ENCODE measurements at regions not wholly inside any gene's neighbourhood (a gene's known extent, or its start where the extent isn't known, plus 50 kb on each side); places are given as distances from the start of the nearest gene placed in this dataset.

DNA sequence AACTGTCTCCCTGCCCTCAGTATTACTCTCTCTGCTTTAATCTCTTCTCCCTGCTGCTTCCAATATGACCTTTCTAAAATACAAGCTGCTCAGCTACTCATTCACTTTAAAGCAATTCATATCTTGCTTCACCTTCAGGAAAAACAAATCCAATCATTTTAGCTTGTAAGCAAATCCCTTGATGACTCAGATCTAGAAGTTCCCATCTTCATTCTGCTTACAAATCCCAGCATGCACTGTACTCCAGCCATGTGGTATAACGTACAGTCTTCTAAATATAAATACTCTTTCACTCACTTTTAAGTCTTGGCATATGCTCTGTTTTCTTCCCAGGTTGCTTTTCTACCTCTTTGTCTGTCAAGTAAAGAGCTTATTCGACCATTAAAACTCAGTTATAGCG lies 1009.1 kb upstream of the SEMA6D start:
- no peaks in the 10 kb centered on the region for H3K36me3 ChIP-seq (ENCODE audit: control insufficient read depth in 2 of 2, insufficient read depth in 2 of 2, low read length in 1 of 2)
- H3K27me3 ChIP-seq (ENCODE audit: control insufficient read depth in 2 of 2, insufficient read depth in 1 of 2, low read length in 1 of 2): no peaks in the 10 kb centered on the region
- no peak overlapping the region for H3K27ac ChIP-seq (ENCODE audit: low read depth in 1 of 2, low read length in 1 of 2)
- DNase-seq (ENCODE audit: low read depth in 6 of 9, low spot score in 9 of 9): no peak
- no peaks in the 10 kb centered on the region for H3K4me1 ChIP-seq (ENCODE audit: control insufficient read depth in 2 of 2, insufficient read depth in 2 of 2, low read length in 2 of 2)
- 77% methylated on average over 3 of the region's 3 CpGs for whole genome bisulfite sequencing
- H3K4me3 ChIP-seq (ENCODE audit: low read length in 2 of 2): no peak overlapping the region
- H3K9me3 ChIP-seq (ENCODE audit: control insufficient read depth in 2 of 2, insufficient read depth in 1 of 2, low read length in 1 of 2): no peaks in the 10 kb centered on the region

DNA sequence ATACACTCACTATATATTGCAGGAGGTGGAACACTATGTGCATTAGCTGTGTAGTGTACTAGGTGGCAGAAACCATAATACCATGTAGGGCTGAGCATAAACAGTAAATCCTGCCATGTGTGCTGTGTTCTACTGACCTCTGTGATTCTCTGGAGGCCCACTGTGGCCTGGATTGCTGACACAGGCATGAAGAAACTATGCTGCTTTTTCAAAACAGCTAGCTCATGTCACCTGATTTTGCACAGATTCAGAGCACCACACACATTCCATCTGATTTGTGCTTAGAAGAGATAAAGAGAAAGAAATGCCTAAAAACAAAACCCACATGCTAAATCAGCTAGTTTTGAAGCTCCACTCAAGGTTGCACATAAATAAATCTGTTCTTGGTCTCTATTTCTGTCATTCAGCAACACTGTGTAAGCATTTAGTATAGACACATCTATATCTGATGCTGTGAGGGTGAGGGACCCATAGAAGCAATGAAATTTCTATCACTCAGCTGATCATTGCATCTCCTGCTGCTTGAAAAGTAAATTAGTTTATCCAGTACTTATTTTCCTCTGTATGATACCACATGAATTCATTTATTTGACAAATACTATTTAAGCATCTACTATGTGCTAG lies 1007.7 kb upstream of the SEMA6D start:
- no peaks in the 10 kb centered on the region for H3K9me3 ChIP-seq (ENCODE audit: control insufficient read depth in 2 of 2, insufficient read depth in 1 of 2, low read length in 1 of 2)
- no peaks in the 10 kb centered on the region for H3K4me1 ChIP-seq (ENCODE audit: control insufficient read depth in 2 of 2, insufficient read depth in 2 of 2, low read length in 2 of 2)
- no peak for DNase-seq (ENCODE audit: low read depth in 6 of 9, low spot score in 9 of 9)
- H3K27me3 ChIP-seq (ENCODE audit: control insufficient read depth in 2 of 2, insufficient read depth in 1 of 2, low read length in 1 of 2): no peaks in the 10 kb centered on the region
- no peak overlapping the region for H3K4me3 ChIP-seq (ENCODE audit: low read length in 2 of 2)
- H3K27ac ChIP-seq (ENCODE audit: low read depth in 1 of 2, low read length in 1 of 2): no peak overlapping the region
- H3K36me3 ChIP-seq (ENCODE audit: control insufficient read depth in 2 of 2, insufficient read depth in 2 of 2, low read length in 1 of 2): no peaks in the 10 kb centered on the region

DNA sequence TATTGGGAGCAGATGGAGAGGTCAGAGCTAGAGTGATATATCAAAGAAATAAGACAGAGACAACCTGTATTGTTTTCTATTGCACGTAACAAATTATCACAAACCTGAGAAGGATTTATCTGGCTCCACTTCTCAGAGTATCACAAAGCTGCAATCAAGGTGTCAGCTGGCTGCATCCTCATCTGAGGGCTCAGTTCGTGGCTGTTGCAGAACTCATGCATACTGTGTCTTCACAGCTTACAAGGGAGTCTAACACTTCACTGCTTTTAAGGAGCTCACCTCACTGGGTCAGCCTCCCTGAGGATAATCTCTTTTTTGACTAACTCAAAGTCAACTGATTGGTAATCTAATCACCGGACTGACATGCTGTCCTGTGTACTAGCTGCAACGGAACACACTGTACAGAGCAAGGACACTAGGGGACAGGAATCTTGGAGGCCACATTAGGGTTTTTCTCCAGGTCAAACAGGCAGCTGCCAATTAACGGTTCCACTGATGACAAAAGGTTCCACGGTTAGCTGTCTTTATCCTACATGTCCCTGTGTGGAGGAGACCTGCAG lies 1006.8 kb upstream of the SEMA6D start:
- Histone ChIP-seq H3K36me3 (ENCODE audit: control insufficient read depth in 2 of 2, insufficient read depth in 2 of 2, low read length in 1 of 2) (no peaks in the 10 kb centered on the region), H3K27me3 (ENCODE audit: control insufficient read depth in 2 of 2, insufficient read depth in 1 of 2, low read length in 1 of 2) (no peaks in the 10 kb centered on the region), H3K4me1 (ENCODE audit: control insufficient read depth in 2 of 2, insufficient read depth in 2 of 2, low read length in 2 of 2) (no peaks in the 10 kb centered on the region), H3K9me3 (ENCODE audit: control insufficient read depth in 2 of 2, insufficient read depth in 1 of 2, low read length in 1 of 2) (no peaks in the 10 kb centered on the region), H3K4me3 (ENCODE audit: low read length in 2 of 2) (no peak overlapping the region), H3K27ac (ENCODE audit: low read depth in 1 of 2, low read length in 1 of 2) (no peak overlapping the region)
- 84% methylated on average over 6 of the region's 6 CpGs for WGBS
- DNase-seq (ENCODE audit: low read depth in 6 of 9, low spot score in 9 of 9): no peak

DNA sequence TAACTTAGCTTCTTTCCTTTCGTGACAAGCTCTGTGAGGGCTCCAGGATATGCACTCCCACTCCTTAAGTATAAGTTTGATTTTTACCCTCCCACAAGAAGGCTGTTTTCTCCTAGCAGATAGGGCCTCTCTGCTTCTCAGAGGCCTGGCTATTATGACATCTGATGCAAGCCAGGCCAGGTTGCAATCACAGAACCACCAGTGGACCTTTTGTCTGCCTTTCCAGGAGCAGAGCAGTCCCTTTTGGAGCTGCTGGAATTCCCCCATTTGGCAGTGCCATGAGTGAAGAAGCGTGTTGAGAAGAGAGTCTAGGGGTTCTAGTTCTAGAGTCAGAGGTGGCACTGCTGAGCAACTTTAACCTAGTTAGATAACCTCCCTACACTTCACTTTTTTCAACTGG lies 1004.3 kb upstream of the SEMA6D start:
- Histone ChIP-seq H3K27me3 (ENCODE audit: control insufficient read depth in 2 of 2, insufficient read depth in 1 of 2, low read length in 1 of 2) (no peaks in the 10 kb centered on the region), H3K27ac (ENCODE audit: low read depth in 1 of 2, low read length in 1 of 2) (no peak overlapping the region), H3K36me3 (ENCODE audit: control insufficient read depth in 2 of 2, insufficient read depth in 2 of 2, low read length in 1 of 2) (no peaks in the 10 kb centered on the region), H3K9me3 (ENCODE audit: control insufficient read depth in 2 of 2, insufficient read depth in 1 of 2, low read length in 1 of 2) (no peaks in the 10 kb centered on the region), H3K4me1 (ENCODE audit: control insufficient read depth in 2 of 2, insufficient read depth in 2 of 2, low read length in 2 of 2) (no peaks in the 10 kb centered on the region), H3K4me3 (ENCODE audit: low read length in 2 of 2) (no peak overlapping the region)
- no peak for DNase-seq (ENCODE audit: low read depth in 6 of 9, low spot score in 9 of 9)
- 91% methylated on average over 2 of the region's 2 CpGs for WGBS

DNA sequence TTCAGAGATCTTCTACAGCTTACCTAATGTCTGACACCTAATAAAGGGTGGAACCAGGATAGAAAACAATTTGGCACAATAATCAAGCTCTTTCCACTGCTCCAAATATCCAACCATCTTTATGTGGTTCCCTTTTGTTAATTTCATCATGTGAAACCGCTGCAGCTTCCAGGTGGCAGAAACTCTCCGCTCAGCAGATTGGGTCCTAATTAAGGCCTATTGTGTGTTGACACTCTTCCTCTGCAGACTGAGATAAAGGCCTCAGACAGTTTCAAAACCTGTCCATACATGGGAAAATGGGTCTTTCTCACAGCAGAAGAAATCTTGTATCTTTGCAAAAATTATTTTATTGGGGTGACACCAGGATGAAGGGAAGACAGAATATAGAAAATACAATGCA lies 1002.4 kb upstream of the SEMA6D start:
- no peak overlapping the region for H3K27ac ChIP-seq (ENCODE audit: low read depth in 1 of 2, low read length in 1 of 2)
- 83% methylated on average over 2 of the region's 2 CpGs for WGBS
- no peaks in the 10 kb centered on the region for H3K9me3 ChIP-seq (ENCODE audit: control insufficient read depth in 2 of 2, insufficient read depth in 1 of 2, low read length in 1 of 2)
- H3K4me3 ChIP-seq (ENCODE audit: low read length in 2 of 2): no peak overlapping the region
- H3K36me3 ChIP-seq (ENCODE audit: control insufficient read depth in 2 of 2, insufficient read depth in 2 of 2, low read length in 1 of 2): no peaks in the 10 kb centered on the region
- H3K27me3 ChIP-seq (ENCODE audit: control insufficient read depth in 2 of 2, insufficient read depth in 1 of 2, low read length in 1 of 2): no peaks in the 10 kb centered on the region
- H3K4me1 ChIP-seq (ENCODE audit: control insufficient read depth in 2 of 2, insufficient read depth in 2 of 2, low read length in 2 of 2): no peaks in the 10 kb centered on the region
- DNase-seq (ENCODE audit: low read depth in 6 of 9, low spot score in 9 of 9): no peak

DNA sequence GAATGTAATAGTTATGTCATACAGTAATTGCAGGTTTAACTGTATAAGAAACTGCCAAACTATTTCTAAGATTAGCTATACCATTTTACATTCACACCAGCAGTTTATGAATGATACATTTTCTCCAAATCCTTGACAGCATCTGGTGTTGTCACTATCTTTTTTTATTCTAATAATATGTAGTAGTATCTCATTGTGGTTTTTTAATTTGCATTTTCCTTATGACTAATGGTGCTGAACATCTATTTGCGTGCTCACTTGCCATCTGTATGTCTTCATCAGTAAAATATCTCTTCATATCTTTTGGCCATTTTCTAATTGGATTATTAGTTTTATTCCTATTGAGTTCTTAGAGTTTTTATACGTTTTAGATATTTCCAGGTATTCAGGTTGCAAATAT lies 994.0 kb upstream of the SEMA6D start:
- 92% methylated on average over 2 of the region's 2 CpGs for WGBS
- Histone ChIP-seq H3K9me3 (ENCODE audit: control insufficient read depth in 2 of 2, insufficient read depth in 1 of 2, low read length in 1 of 2) (no peaks in the 10 kb centered on the region), H3K4me3 (ENCODE audit: low read length in 2 of 2) (no peak overlapping the region), H3K27me3 (ENCODE audit: control insufficient read depth in 2 of 2, insufficient read depth in 1 of 2, low read length in 1 of 2) (no peaks in the 10 kb centered on the region), H3K4me1 (ENCODE audit: control insufficient read depth in 2 of 2, insufficient read depth in 2 of 2, low read length in 2 of 2) (no peaks in the 10 kb centered on the region), H3K36me3 (ENCODE audit: control insufficient read depth in 2 of 2, insufficient read depth in 2 of 2, low read length in 1 of 2) (no peaks in the 10 kb centered on the region), H3K27ac (ENCODE audit: low read depth in 1 of 2, low read length in 1 of 2) (no peak overlapping the region)
- no peak for DNase-seq (ENCODE audit: low read depth in 6 of 9, low spot score in 9 of 9)

DNA sequence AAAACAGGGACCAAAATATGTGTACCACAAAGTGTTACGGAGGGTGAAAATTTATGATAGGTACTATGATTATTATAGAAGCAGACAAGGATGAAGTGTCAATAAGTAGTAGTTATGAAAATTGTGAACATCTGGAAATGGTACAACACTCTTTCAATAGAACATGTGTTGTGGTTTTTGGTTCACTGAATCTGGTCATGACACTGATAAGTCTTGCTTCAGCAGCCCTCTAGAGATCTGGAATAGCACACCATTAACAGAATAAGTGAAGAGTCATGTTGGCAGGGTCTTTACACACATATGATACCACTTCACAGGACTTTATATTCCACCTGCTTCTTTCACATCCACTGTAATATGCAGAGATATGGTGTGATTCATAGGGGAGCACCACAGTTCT lies 985.2 kb upstream of the SEMA6D start:
- WGBS: 94% methylated on average over 1 of the region's 1 CpG
- H3K4me1 ChIP-seq (ENCODE audit: control insufficient read depth in 2 of 2, insufficient read depth in 2 of 2, low read length in 2 of 2): no peaks in the 10 kb centered on the region
- no peaks in the 10 kb centered on the region for H3K36me3 ChIP-seq (ENCODE audit: control insufficient read depth in 2 of 2, insufficient read depth in 2 of 2, low read length in 1 of 2)
- no peak overlapping the region for H3K27ac ChIP-seq (ENCODE audit: low read depth in 1 of 2, low read length in 1 of 2)
- H3K27me3 ChIP-seq (ENCODE audit: control insufficient read depth in 2 of 2, insufficient read depth in 1 of 2, low read length in 1 of 2): no peaks in the 10 kb centered on the region
- DNase-seq (ENCODE audit: low read depth in 6 of 9, low spot score in 9 of 9): no peak
- no peak overlapping the region for H3K4me3 ChIP-seq (ENCODE audit: low read length in 2 of 2)
- H3K9me3 ChIP-seq (ENCODE audit: control insufficient read depth in 2 of 2, insufficient read depth in 1 of 2, low read length in 1 of 2): no peaks in the 10 kb centered on the region

DNA sequence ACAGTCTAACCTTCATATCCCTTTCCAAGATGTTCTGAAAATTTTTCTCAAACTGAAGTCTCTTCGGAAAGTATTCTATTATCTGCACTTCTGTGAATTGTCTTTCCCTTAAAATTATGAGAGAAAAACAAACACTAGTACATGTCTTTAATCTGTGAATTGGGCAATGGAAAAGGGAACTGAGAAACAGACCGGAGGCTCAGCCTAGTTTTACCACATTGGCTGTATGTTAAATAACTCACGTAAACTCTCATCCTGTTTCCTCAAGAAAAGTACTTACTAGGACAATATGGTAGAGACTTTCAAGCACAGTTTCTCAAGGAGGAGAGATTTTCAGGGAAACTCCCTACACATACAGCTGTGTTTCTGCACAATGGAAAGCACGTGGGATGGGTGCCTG lies 982.2 kb upstream of the SEMA6D start:
- Histone ChIP-seq H3K4me1 (ENCODE audit: control insufficient read depth in 2 of 2, insufficient read depth in 2 of 2, low read length in 2 of 2) (no peaks in the 10 kb centered on the region), H3K27ac (ENCODE audit: low read depth in 1 of 2, low read length in 1 of 2) (no peak overlapping the region), H3K4me3 (ENCODE audit: low read length in 2 of 2) (no peak overlapping the region), H3K27me3 (ENCODE audit: control insufficient read depth in 2 of 2, insufficient read depth in 1 of 2, low read length in 1 of 2) (no peaks in the 10 kb centered on the region), H3K36me3 (ENCODE audit: control insufficient read depth in 2 of 2, insufficient read depth in 2 of 2, low read length in 1 of 2) (no peaks in the 10 kb centered on the region), H3K9me3 (ENCODE audit: control insufficient read depth in 2 of 2, insufficient read depth in 1 of 2, low read length in 1 of 2) (no peaks in the 10 kb centered on the region)
- DNase-seq (ENCODE audit: low read depth in 6 of 9, low spot score in 9 of 9): no peak
- 75% methylated on average over 4 of the region's 4 CpGs for WGBS

DNA sequence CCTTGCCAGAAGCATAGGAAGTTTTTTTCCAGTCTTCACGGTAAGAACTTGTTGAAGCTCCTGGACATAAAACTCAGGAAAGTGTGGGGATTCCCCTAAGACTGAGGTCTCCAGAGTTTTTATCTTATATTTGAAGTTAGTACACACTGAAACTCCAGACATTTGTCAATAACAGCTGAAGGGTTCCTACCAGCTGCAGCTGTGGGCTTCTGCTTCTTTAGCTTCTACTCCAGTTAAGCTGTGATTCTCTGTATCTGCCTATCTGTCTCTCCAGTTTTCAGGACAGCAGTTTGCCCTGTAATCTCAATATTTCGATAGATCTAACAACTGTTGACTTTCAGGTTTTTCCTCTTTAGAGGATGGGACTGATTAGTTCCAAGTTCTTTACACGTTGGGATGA lies 966.0 kb upstream of the SEMA6D start:
- Histone ChIP-seq H3K4me1 (ENCODE audit: control insufficient read depth in 2 of 2, insufficient read depth in 2 of 2, low read length in 2 of 2) (no peaks in the 10 kb centered on the region), H3K9me3 (ENCODE audit: control insufficient read depth in 2 of 2, insufficient read depth in 1 of 2, low read length in 1 of 2) (peaks cover 0 to 7% of the 10 kb centered on the region in 2 donors), H3K36me3 (ENCODE audit: control insufficient read depth in 2 of 2, insufficient read depth in 2 of 2, low read length in 1 of 2) (no peaks in the 10 kb centered on the region), H3K27me3 (ENCODE audit: control insufficient read depth in 2 of 2, insufficient read depth in 1 of 2, low read length in 1 of 2) (no peaks in the 10 kb centered on the region), H3K27ac (ENCODE audit: low read depth in 1 of 2, low read length in 1 of 2) (no peak overlapping the region), H3K4me3 (ENCODE audit: low read length in 2 of 2) (no peak overlapping the region)
- 80% methylated on average over 3 of the region's 3 CpGs for WGBS
- no peak for DNase-seq (ENCODE audit: low read depth in 6 of 9, low spot score in 9 of 9)

Data from thymus (tissue), 11 donors.